ENCODE measurements at regions not wholly inside any gene's neighbourhood (a gene's known extent, or its start where the extent isn't known, plus 50 kb on each side); places are given as distances from the start of the nearest gene placed in this dataset.

GRCh38 chr3:71972031-71972430, 187.1 kb upstream of the PROK2 start:
- no peak for TF ChIP-seq POLR2AphosphoS5 (IDR thresholded peaks at IDR 0.05; ENCODE audit: low read depth, low read length)
- TF ChIP-seq, protein P1, sequence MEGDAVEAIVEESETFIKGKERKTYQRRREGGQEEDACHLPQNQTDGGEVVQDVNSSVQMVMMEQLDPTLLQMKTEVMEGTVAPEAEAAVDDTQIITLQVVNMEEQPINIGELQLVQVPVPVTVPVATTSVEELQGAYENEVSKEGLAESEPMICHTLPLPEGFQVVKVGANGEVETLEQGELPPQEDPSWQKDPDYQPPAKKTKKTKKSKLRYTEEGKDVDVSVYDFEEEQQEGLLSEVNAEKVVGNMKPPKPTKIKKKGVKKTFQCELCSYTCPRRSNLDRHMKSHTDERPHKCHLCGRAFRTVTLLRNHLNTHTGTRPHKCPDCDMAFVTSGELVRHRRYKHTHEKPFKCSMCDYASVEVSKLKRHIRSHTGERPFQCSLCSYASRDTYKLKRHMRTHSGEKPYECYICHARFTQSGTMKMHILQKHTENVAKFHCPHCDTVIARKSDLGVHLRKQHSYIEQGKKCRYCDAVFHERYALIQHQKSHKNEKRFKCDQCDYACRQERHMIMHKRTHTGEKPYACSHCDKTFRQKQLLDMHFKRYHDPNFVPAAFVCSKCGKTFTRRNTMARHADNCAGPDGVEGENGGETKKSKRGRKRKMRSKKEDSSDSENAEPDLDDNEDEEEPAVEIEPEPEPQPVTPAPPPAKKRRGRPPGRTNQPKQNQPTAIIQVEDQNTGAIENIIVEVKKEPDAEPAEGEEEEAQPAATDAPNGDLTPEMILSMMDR (IDR thresholded peaks at IDR 0.05): no peak
- no peak for TF ChIP-seq EP300 (IDR thresholded peaks at IDR 0.05; ENCODE audit: borderline replicate concordance in 1 of 2, low read depth in 1 of 2, low read length in 1 of 2)
- TF ChIP-seq TAF1 (IDR thresholded peaks at IDR 0.05; ENCODE audit: borderline replicate concordance, low read depth, low read length): no peak
- TF ChIP-seq USF2 (IDR thresholded peaks at IDR 0.05; ENCODE audit: borderline replicate concordance, low read depth, low read length): no peak
- TF ChIP-seq GATA2 (CRISPR knock-in tag; IDR thresholded peaks at IDR 0.05): no peak
